ENCODE measurements at regions not wholly inside any gene's neighbourhood (a gene's known extent, or its start where the extent isn't known, plus 50 kb on each side); places are given as distances from the start of the nearest gene placed in this dataset.

GRCh38 chr2:74047152-74047551 is 62.4 kb downstream of the TET3 start:
- Histone ChIP-seq H3K27me3 (replicated peaks; ENCODE audit: control insufficient read depth, insufficient read depth, low read length) (no peaks in the 10 kb centered on the region), H3K36me3 (ENCODE audit: control insufficient read depth, insufficient read depth, low read length, severe bottlenecking) (peaks cover 3% of the 10 kb centered on the region), H3K4me3 (ENCODE audit: low read length) (no peak overlapping the region), H3K9ac (ENCODE audit: low read length) (no peak overlapping the region), H3K4me1 (ENCODE audit: control insufficient read depth, insufficient read depth, low read length) (no peaks in the 10 kb centered on the region), H3K9me3 (ENCODE audit: control insufficient read depth, low read length) (no peaks in the 10 kb centered on the region)
- no peak for DNase-seq (ENCODE audit: low read depth)

- no peak overlapping the region for H3K9ac ChIP-seq (ENCODE audit: low read length)
- H3K27me3 ChIP-seq (replicated peaks; ENCODE audit: control insufficient read depth, insufficient read depth, low read length) = no peaks in the 10 kb centered on the region
- H3K4me1 ChIP-seq (ENCODE audit: control insufficient read depth, insufficient read depth, low read length) = no peaks in the 10 kb centered on the region
- no peak overlapping the region for H3K4me3 ChIP-seq (ENCODE audit: low read length)
- H3K36me3 ChIP-seq (ENCODE audit: control insufficient read depth, insufficient read depth, low read length, severe bottlenecking) = peaks cover 3% of the 10 kb centered on the region
- DNase-seq (ENCODE audit: low read depth) = no peak
- no peaks in the 10 kb centered on the region for H3K9me3 ChIP-seq (ENCODE audit: control insufficient read depth, low read length)
Observed at GRCh38 chr2:74048147-74048546, 63.4 kb downstream of the TET3 start.

- Histone ChIP-seq H3K9me3 (ENCODE audit: control insufficient read depth, low read length) (no peaks in the 10 kb centered on the region), H3K9ac (ENCODE audit: low read length) (no peak overlapping the region), H3K4me3 (ENCODE audit: low read length) (no peak overlapping the region), H3K4me1 (ENCODE audit: control insufficient read depth, insufficient read depth, low read length) (no peaks in the 10 kb centered on the region), H3K27me3 (replicated peaks; ENCODE audit: control insufficient read depth, insufficient read depth, low read length) (no peaks in the 10 kb centered on the region), H3K36me3 (ENCODE audit: control insufficient read depth, insufficient read depth, low read length, severe bottlenecking) (peaks cover 3% of the 10 kb centered on the region)
- DNase-seq (ENCODE audit: low read depth) = no peak
Observed at GRCh38 chr2:74048843-74049519, 64.3 kb downstream of the TET3 start.

DNA sequence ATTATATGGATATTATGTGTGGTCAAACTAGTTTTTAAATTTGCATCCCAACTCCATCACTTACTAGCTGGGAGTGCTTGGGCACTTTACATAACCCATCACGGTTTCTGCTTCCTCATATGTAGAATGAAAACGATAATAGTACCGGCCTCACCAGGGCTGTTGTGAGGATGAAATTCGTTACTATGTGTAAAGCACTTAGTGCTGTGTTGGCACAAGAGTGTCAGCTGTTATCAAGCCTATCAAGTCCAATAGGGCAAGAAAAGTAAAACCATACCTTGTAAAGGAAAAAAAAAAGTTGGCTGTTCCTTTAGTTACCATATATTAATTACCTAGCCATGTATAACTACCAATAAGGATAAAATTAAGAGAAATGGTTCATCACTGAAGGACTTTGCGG is 65.4 kb downstream of the TET3 start:
- Histone ChIP-seq H3K36me3 (ENCODE audit: control insufficient read depth, insufficient read depth, low read length, severe bottlenecking) (peaks cover 3% of the 10 kb centered on the region), H3K4me1 (ENCODE audit: control insufficient read depth, insufficient read depth, low read length) (no peaks in the 10 kb centered on the region), H3K9me3 (ENCODE audit: control insufficient read depth, low read length) (no peaks in the 10 kb centered on the region), H3K4me3 (ENCODE audit: low read length) (no peak overlapping the region), H3K9ac (ENCODE audit: low read length) (no peak overlapping the region), H3K27me3 (replicated peaks; ENCODE audit: control insufficient read depth, insufficient read depth, low read length) (no peaks in the 10 kb centered on the region)
- DNase-seq (ENCODE audit: low read depth) = no peak

DNA sequence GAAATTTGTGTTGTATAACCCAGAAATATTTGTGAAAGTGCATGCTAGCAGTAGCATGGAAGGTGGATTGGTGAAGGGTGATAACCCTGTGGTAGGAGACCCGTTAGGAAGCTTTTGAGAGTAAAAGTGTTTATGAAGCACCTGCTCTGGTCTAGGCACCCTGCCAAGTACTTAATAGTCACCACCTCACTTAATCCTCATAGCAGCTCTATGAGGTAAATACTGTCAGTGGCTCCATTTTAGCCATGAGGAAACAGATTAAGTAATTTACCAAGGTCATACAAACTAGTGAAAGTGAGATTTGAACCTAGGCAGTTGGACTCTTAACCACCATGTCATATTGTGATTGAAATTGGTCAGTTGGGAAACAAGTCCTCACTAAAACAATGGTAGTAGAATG is 66.8 kb downstream of the TET3 start:
- Histone ChIP-seq H3K9ac (ENCODE audit: low read length) (no peak overlapping the region), H3K4me3 (ENCODE audit: low read length) (no peak overlapping the region), H3K4me1 (ENCODE audit: control insufficient read depth, insufficient read depth, low read length) (no peaks in the 10 kb centered on the region), H3K27me3 (replicated peaks; ENCODE audit: control insufficient read depth, insufficient read depth, low read length) (no peaks in the 10 kb centered on the region), H3K36me3 (ENCODE audit: control insufficient read depth, insufficient read depth, low read length, severe bottlenecking) (peaks cover 3% of the 10 kb centered on the region), H3K9me3 (ENCODE audit: control insufficient read depth, low read length) (no peaks in the 10 kb centered on the region)
- no peak for DNase-seq (ENCODE audit: low read depth)

DNA sequence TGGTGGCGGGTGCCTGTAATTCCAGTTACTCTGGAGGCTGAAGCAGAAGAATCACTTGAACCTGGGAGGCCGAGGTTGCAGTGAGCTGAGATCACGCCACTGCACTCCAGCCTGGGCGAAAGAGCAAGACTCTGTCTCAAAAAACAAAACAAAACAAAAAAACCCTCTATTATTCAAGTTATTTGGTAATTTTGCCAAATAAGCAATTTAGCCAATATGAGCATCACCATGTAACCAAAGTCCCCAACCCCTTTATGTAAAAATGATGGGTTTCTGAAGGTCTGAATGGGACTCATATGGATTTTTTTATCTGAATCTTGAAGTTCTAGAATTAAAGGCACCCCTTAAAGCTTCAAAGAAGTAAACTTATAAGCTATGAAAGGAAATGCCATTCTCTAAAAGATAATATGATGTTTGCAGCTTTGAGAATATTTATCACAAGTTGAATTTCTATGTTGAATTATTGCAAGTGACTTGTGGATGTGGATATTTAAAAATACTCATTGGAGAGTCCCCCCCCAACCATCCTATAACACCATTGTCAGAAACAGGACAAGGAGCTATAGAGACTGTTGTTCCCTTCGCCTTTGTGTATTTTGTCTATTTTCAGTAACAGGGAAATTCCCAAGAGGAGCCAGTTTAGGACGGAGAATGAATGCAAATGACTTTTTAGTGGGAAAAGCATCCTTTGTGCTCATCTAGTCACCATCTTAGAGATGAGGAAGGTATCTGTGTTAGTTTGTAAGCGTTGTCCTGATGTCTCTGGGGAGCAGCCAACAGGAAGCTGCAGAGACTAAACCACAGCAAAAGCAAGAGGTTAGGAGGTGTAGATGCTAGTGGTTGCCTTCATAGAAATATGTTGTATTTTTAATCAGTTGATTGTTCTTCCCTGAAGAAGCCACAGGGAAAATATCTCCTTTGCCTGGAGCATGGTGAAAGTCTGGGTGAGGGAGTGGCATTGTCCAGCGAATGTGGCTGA is 68.3 kb downstream of the TET3 start:
- Histone ChIP-seq H3K4me1 (ENCODE audit: control insufficient read depth, insufficient read depth, low read length) (no peaks in the 10 kb centered on the region), H3K4me3 (ENCODE audit: low read length) (no peak overlapping the region), H3K27me3 (replicated peaks; ENCODE audit: control insufficient read depth, insufficient read depth, low read length) (no peaks in the 10 kb centered on the region), H3K9ac (ENCODE audit: low read length) (no peak overlapping the region), H3K36me3 (ENCODE audit: control insufficient read depth, insufficient read depth, low read length, severe bottlenecking) (no peaks in the 10 kb centered on the region), H3K9me3 (ENCODE audit: control insufficient read depth, low read length) (no peaks in the 10 kb centered on the region)
- no peak for DNase-seq (ENCODE audit: low read depth)

DNA sequence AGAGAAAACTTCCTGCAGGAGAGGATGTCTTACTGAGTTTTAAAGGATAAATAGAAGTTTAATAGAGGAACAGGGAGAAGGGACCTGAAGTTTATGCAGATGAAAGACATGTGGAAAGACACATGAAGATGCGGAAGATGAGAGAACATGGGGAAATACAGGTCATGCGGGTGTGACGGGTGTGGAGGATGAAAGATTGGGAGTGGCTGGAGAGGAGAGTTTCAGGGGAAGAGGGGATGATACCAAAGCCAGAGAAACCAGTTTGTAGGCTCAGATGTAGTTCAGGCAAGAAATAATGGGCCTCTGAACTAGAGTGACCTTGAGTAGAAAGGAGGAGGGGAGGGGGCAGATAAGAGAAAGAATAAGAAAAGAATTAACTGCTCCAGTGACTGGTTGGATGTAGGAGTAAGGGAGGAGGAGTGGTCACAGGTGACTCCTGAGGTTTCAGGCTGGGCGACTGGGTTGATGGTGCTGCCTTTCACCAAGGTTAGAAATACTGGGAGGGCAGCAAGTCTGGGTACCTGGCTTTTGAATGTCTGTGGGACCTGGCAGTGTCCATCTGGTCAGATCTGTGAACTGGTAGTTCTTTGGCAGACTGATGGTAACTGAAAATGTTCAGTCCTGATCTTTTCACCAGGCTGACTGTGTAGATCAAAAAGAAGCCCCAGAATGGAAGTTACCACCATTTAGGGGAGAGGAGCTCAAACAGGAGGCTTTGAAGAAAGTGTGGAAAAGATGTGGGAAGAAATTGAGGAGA is 69.4 kb downstream of the TET3 start:
- Histone ChIP-seq H3K36me3 (ENCODE audit: control insufficient read depth, insufficient read depth, low read length, severe bottlenecking) (no peaks in the 10 kb centered on the region), H3K9me3 (ENCODE audit: control insufficient read depth, low read length) (no peaks in the 10 kb centered on the region), H3K4me1 (ENCODE audit: control insufficient read depth, insufficient read depth, low read length) (no peaks in the 10 kb centered on the region), H3K27me3 (replicated peaks; ENCODE audit: control insufficient read depth, insufficient read depth, low read length) (no peaks in the 10 kb centered on the region), H3K4me3 (ENCODE audit: low read length) (no peak overlapping the region), H3K9ac (ENCODE audit: low read length) (no peak overlapping the region)
- DNase-seq (ENCODE audit: low read depth) = no peak

DNA sequence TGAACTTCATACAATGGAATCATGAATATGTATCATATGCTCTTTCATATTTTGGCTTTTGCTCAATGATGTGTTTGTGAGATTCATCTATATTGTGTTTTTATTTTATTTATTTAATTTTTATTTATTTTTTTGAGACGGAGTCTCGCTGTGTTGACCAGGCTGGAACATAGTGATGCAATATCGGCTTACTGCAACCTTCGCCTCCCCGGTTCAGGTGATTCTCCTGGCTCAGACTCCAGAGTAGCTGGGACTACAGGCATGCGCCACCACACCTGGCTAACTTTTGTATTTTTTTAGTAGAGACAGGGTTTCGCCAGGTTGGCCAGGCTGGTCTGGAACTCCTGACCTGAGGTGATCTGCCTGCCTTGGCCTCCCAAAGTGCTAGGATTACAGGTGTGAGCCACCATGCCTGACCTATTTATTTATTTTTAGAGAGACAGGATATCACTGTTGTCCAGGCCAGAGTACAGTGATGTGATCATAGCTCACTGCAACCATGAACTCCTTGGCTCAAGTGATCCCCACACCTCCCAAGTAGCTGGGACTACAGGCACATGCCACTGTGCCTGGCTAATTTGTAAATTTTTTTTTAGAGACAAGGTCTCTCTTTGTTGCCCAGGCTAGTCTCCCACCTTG is 74.5 kb downstream of the TET3 start:
- H3K27me3 ChIP-seq (replicated peaks; ENCODE audit: control insufficient read depth, insufficient read depth, low read length) = no peaks in the 10 kb centered on the region
- H3K9me3 ChIP-seq (ENCODE audit: control insufficient read depth, low read length) = no peaks in the 10 kb centered on the region
- no peaks in the 10 kb centered on the region for H3K4me1 ChIP-seq (ENCODE audit: control insufficient read depth, insufficient read depth, low read length)
- no peak overlapping the region for H3K9ac ChIP-seq (ENCODE audit: low read length)
- DNase-seq (ENCODE audit: low read depth) = no peak
- no peaks in the 10 kb centered on the region for H3K36me3 ChIP-seq (ENCODE audit: control insufficient read depth, insufficient read depth, low read length, severe bottlenecking)
- H3K4me3 ChIP-seq (ENCODE audit: low read length) = no peak overlapping the region

DNA sequence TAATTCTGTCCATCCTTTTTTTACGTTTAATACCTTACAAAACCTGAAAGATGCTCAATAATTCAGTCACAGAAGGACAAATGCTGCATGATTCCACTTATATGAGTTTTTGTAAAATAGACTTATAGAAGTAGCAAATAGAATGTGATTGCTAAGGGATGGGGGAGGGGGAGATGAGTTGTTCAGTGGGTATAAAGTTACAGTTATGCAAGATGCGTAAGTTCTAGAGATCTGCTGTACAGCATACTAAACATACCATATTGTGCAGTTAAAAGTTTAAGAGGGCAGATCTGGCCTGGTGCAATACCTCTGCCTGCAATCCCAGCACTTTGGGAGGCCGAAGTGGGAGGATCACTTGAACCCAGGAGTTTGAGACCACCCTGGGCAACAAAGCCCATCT is 78.8 kb downstream of the TET3 start:
- no peaks in the 10 kb centered on the region for H3K9me3 ChIP-seq (ENCODE audit: control insufficient read depth, low read length)
- no peaks in the 10 kb centered on the region for H3K36me3 ChIP-seq (ENCODE audit: control insufficient read depth, insufficient read depth, low read length, severe bottlenecking)
- peak; percentile 59 for DNase-seq (ENCODE audit: low read depth)
- H3K9ac ChIP-seq (ENCODE audit: low read length) = no peak overlapping the region
- no peak overlapping the region for H3K4me3 ChIP-seq (ENCODE audit: low read length)
- H3K27me3 ChIP-seq (replicated peaks; ENCODE audit: control insufficient read depth, insufficient read depth, low read length) = no peaks in the 10 kb centered on the region
- no peaks in the 10 kb centered on the region for H3K4me1 ChIP-seq (ENCODE audit: control insufficient read depth, insufficient read depth, low read length)

GRCh38 chr2:74065456-74065855 is 80.7 kb downstream of the TET3 start:
- Histone ChIP-seq H3K36me3 (ENCODE audit: control insufficient read depth, insufficient read depth, low read length, severe bottlenecking) (no peaks in the 10 kb centered on the region), H3K9ac (ENCODE audit: low read length) (no peak overlapping the region), H3K4me3 (ENCODE audit: low read length) (no peak overlapping the region), H3K9me3 (ENCODE audit: control insufficient read depth, low read length) (no peaks in the 10 kb centered on the region), H3K27me3 (replicated peaks; ENCODE audit: control insufficient read depth, insufficient read depth, low read length) (no peaks in the 10 kb centered on the region), H3K4me1 (ENCODE audit: control insufficient read depth, insufficient read depth, low read length) (no peaks in the 10 kb centered on the region)
- no peak for DNase-seq (ENCODE audit: low read depth)

Data from adipocyte (in vitro differentiated cells).